SJCRH30 (cell line): ENCODE measurements at regions not wholly inside any gene's neighbourhood (a gene's known extent, or its start where the extent isn't known, plus 50 kb on each side); places are given as distances from the start of the nearest gene placed in this dataset.

Experiments
- DNase-seq, 2 experiments: peaks; one replicate each; pipeline ENCODE4 v3.0.0-alpha.2; 2015 to 2020
- H3K27ac ChIP-seq: fragments of 250-450 bp; sonication (Bioruptor Pico); 2 replicates; pipeline ENCODE4 v1.5.1; 2020; ENCODE audit warnings: mild to moderate bottlenecking, moderate library complexity
- H3K27me3 ChIP-seq: fragments of 250-450 bp; sonication (Bioruptor Pico); 2 replicates; pipeline ENCODE4 v1.5.1; 2020; ENCODE audit warnings: mild to moderate bottlenecking, moderate library complexity
- H3K36me3 ChIP-seq: fragments of 250-450 bp; sonication (Bioruptor Pico); 2 replicates; pipeline ENCODE4 v1.5.1; 2020; ENCODE audit warnings: mild to moderate bottlenecking, moderate library complexity
- H3K4me1 ChIP-seq: fragments of 250-450 bp; sonication (Bioruptor Pico); 2 replicates; pipeline ENCODE4 v1.5.1; 2020; ENCODE audit warnings: mild to moderate bottlenecking, moderate library complexity
- H3K4me3 ChIP-seq: fragments of 250-450 bp; sonication (Bioruptor Pico); 2 replicates; pipeline ENCODE4 v1.5.1; 2020; ENCODE audit warnings: mild to moderate bottlenecking, moderate library complexity
- H3K9me3 ChIP-seq: fragments of 250-450 bp; sonication (Bioruptor Pico); replicated peaks from 2 replicates; pipeline ENCODE4 v1.5.1; 2020; ENCODE audit warnings: mild to moderate bottlenecking, moderate library complexity

DNA sequence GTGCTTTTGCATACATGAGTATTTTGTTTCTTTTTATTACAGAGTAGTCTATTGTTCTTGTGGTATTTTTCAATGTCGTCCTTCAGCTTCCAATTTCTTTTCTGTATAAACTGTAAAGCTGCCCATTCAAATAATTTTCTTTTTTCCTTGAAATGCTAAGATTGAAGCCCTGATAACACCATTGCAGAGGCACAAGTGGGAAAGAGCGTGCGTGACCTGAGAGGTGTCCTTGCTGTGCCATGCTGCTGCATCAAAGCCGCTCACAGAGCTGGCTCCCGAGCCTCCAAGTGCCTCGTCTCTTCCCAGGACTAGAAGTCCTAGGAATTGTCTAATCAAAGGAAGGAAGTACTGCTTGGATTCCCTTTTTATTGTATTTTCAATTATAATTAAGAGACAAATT lies 101.9 kb upstream of the PFN2 start:
- DNase-seq = no peak
- Histone ChIP-seq H3K36me3 (no peaks in the 10 kb centered on the region), H3K4me1 (peaks cover 59% of the 10 kb centered on the region), H3K4me3 (no peak overlapping the region), H3K27ac (peak overlapping the region; percentile 99), H3K9me3 (peaks cover 13% of the 10 kb centered on the region), H3K27me3 (no peaks in the 10 kb centered on the region)

GRCh38 chr3:150070271-150070670 lies 99.6 kb upstream of the PFN2 start:
- Histone ChIP-seq H3K27me3 (no peaks in the 10 kb centered on the region), H3K27ac (peak overlapping the region; percentile 11; the same call in 1 of the 2 replicates), H3K4me3 (no peak overlapping the region), H3K9me3 (no peaks in the 10 kb centered on the region), H3K36me3 (no peaks in the 10 kb centered on the region), H3K4me1 (peaks cover 55% of the 10 kb centered on the region)
- no peak for DNase-seq

- Histone ChIP-seq H3K27me3 (no peaks in the 10 kb centered on the region), H3K4me3 (no peak overlapping the region), H3K36me3 (no peaks in the 10 kb centered on the region), H3K4me1 (peaks cover 53% of the 10 kb centered on the region), H3K9me3 (no peaks in the 10 kb centered on the region), H3K27ac (peak overlapping the region; percentile 23)
- DNase-seq = no peak
Observed at GRCh38 chr3:150069633-150070032, 98.9 kb upstream of the PFN2 start.

DNA sequence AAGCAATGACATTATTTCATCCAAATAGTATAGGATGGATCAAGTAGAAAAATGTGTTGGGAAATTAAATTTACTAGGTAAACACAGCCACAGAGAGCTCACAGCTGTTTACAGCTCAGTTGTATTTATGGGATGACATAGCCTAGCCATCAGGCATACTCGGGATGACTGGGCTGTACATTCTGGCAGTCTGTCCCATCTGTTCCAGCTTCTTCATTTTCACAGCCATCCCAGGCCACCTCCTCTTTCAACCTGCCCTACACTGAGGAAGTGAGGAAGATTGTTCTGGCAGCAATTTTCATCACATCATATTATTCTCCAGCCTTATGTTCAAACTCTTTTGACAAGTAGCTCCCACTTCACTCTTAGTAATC lies 98.4 kb upstream of the PFN2 start:
- peak overlapping the region; percentile 23 for H3K27ac ChIP-seq
- DNase-seq = peak; percentile 49 to 72

DNA sequence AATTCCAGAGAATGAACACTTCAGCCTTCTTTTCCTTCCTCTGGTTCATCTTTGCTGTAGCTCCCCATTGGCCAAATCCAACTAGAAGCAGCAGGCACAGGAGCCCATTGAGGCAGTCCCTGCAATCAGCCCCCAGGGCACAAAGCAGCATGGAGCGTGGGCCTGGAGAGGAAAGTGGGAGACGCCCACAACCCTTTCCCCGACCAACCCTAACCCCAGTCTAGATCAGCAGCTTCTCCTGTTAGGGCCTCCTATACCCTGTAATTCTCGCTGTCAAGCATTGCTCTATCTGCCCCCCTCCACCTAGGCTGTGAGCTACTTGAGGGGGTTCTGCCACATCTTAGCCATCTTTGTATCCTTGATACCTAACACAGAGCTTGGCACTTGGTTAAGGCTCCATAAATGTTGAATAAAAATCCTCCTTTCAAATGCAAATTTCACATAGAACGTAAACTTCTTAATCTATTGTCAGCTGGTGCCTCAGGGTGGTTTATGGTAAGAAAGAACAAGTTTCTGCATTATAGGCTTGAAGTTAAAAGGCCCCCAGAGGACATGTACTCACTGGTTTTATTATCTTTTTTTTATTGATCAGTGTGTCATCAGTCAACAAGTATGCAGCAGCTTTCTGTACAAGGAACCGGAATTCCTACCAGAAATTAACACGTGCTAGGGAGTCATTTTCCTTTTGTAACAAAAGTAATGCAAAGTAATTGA lies 97.9 kb upstream of the PFN2 start:
- Histone ChIP-seq H3K27ac (peak overlapping the region; percentile 23), H3K27me3 (no peaks in the 10 kb centered on the region), H3K4me3 (no peak overlapping the region), H3K36me3 (no peaks in the 10 kb centered on the region), H3K4me1 (peaks cover 49% of the 10 kb centered on the region), H3K9me3 (no peaks in the 10 kb centered on the region)
- no peak for DNase-seq

More for the DNA sequence above, 98.4 kb upstream of the PFN2 start:
- Histone ChIP-seq H3K4me1 (peaks cover 50% of the 10 kb centered on the region), H3K9me3 (no peaks in the 10 kb centered on the region), H3K36me3 (no peaks in the 10 kb centered on the region), H3K27me3 (no peaks in the 10 kb centered on the region), H3K4me3 (no peak overlapping the region)

- Histone ChIP-seq H3K27ac (no peak overlapping the region), H3K4me1 (peaks cover 45% of the 10 kb centered on the region), H3K9me3 (no peaks in the 10 kb centered on the region), H3K36me3 (no peaks in the 10 kb centered on the region), H3K27me3 (no peaks in the 10 kb centered on the region), H3K4me3 (no peak overlapping the region)
- no peak for DNase-seq
Observed at GRCh38 chr3:150067561-150067960, 96.9 kb upstream of the PFN2 start.

- peaks cover 48% of the 10 kb centered on the region for H3K4me1 ChIP-seq
- no peak overlapping the region for H3K4me3 ChIP-seq
- no peak overlapping the region for H3K27ac ChIP-seq
- no peaks in the 10 kb centered on the region for H3K9me3 ChIP-seq
- DNase-seq = no peak
- H3K27me3 ChIP-seq = no peaks in the 10 kb centered on the region
- no peaks in the 10 kb centered on the region for H3K36me3 ChIP-seq
Observed at GRCh38 chr3:150064971-150065370, 94.3 kb upstream of the PFN2 start.

GRCh38 chr3:150063237-150063636 lies 92.5 kb upstream of the PFN2 start:
- Histone ChIP-seq H3K36me3 (no peaks in the 10 kb centered on the region), H3K9me3 (no peaks in the 10 kb centered on the region), H3K27ac (no peak overlapping the region), H3K4me1 (peaks cover 30% of the 10 kb centered on the region), H3K4me3 (no peak overlapping the region), H3K27me3 (no peaks in the 10 kb centered on the region)
- no peak for DNase-seq

GRCh38 chr3:150062492-150062891 lies 91.8 kb upstream of the PFN2 start:
- H3K9me3 ChIP-seq = no peaks in the 10 kb centered on the region
- no peaks in the 10 kb centered on the region for H3K27me3 ChIP-seq
- peak in 1 of 2 experiments; percentile 58 for DNase-seq
- no peaks in the 10 kb centered on the region for H3K36me3 ChIP-seq
- H3K27ac ChIP-seq = peak overlapping the region; percentile 69
- peak overlapping the region; percentile 34 for H3K4me3 ChIP-seq
- peaks cover 30% of the 10 kb centered on the region for H3K4me1 ChIP-seq

DNA sequence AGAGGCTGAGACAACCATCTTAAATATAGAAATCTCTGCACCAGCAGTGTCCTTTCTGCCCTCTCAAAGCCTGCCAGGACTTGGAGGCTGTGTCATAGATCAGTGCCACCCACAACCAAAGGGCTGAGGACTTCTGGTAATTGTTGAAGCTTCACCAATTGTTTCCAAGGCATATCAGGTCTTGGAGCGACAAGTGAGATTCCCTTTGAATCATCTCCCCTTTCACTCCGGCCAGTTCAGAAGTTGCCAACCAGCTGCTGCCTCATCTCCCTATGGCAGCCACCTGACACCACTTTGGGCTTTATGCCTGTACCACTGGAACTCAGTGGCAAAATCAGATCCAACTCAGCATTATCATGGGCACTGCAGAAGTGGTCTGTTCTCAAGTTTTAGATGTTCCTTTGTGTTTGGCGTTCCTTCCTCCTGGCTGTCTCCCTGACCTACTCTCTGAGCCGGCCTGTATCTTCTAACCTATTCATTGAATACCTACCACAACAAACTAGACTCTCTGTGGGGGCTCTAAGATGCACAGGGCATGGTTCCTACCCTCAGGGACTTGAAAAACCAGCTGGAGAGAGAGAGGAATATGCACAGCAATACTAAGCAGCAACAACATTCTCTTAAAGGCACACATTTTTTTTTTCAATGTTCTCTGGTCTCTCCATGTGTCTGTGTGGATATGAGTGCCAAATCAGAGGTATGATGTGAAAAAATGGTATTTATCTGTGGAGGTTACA lies 90.8 kb upstream of the PFN2 start:
- Histone ChIP-seq H3K27ac (peak overlapping the region; percentile 69), H3K4me3 (no peak overlapping the region), H3K27me3 (no peaks in the 10 kb centered on the region), H3K4me1 (peaks cover 30% of the 10 kb centered on the region), H3K36me3 (no peaks in the 10 kb centered on the region), H3K9me3 (no peaks in the 10 kb centered on the region)
- peak; percentile 69 to 82 for DNase-seq

DNA sequence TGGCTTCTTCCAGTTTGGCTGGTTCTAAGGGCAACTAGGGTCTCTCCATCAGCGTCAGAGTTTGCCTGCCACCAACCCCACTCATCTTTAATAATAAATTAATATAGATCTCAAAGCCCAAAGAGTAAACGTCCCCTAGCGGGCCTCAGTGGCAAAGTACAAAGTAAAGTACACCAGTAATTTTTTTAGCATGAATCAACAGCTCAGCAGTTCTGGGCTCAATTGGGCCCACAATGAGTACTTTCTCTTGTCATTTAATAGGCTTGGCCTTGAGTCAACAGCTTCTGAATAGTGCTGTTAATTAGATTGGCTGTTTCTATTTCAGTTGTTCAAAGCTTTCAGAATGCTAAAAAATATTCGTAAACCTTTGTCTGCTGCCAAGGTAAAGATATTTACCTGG lies 89.0 kb upstream of the PFN2 start:
- Histone ChIP-seq H3K36me3 (no peaks in the 10 kb centered on the region), H3K27ac (no peak overlapping the region), H3K27me3 (no peaks in the 10 kb centered on the region), H3K4me3 (no peak overlapping the region), H3K9me3 (no peaks in the 10 kb centered on the region), H3K4me1 (peaks cover 30% of the 10 kb centered on the region)
- DNase-seq = no peak

GRCh38 chr3:150059241-150059640 lies 88.5 kb upstream of the PFN2 start:
- no peak for DNase-seq
- no peaks in the 10 kb centered on the region for H3K36me3 ChIP-seq
- H3K9me3 ChIP-seq = no peaks in the 10 kb centered on the region
- no peaks in the 10 kb centered on the region for H3K27me3 ChIP-seq
- H3K4me3 ChIP-seq = no peak overlapping the region
- no peak overlapping the region for H3K27ac ChIP-seq
- H3K4me1 ChIP-seq = peaks cover 30% of the 10 kb centered on the region

DNA sequence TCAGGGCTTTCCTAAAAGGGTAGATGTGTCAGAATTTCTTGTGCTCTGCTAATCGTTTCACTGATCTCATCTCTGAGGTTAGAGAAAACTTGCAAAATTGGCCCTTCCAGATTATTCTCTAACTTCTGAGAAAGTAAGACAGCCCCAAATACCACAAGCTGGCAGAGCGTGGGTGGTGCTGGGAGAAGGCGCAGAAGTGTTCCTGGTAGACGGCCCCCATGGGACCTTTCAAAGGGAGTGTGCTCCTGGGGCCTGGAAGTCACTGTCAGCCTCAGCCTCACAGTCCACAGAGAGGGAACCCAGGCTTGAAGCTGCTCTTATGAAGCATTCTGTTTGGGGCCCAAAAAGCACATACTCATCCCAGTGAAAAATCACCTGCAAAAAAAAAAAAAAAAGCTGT lies 86.5 kb upstream of the PFN2 start:
- no peak overlapping the region for H3K27ac ChIP-seq
- H3K36me3 ChIP-seq = no peaks in the 10 kb centered on the region
- peaks cover 15% of the 10 kb centered on the region for H3K4me1 ChIP-seq
- no peak overlapping the region for H3K4me3 ChIP-seq
- DNase-seq = no peak
- H3K9me3 ChIP-seq = no peaks in the 10 kb centered on the region
- H3K27me3 ChIP-seq = no peaks in the 10 kb centered on the region

DNA sequence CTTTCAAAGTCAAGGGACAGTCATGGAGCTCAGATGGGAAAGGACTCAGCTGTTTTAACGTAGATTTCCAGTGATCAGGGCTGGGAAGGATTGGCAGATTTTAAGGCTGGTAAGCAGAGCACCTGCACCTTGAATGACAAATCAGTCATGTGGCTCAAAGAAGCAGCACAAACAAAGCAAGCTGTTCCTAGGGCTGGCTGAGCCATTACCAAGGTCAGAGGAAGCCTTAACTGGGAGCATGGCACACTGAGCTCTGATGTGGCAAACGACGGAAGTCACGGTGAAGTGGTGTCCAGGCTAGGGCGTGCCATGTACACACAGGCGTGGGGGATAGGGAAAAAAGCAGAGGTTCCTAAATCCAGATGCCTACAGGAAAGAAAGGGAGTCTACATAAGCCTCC lies 84.6 kb upstream of the PFN2 start:
- H3K9me3 ChIP-seq = no peaks in the 10 kb centered on the region
- H3K4me1 ChIP-seq = no peaks in the 10 kb centered on the region
- H3K4me3 ChIP-seq = no peak overlapping the region
- no peak for DNase-seq
- no peaks in the 10 kb centered on the region for H3K27me3 ChIP-seq
- no peaks in the 10 kb centered on the region for H3K36me3 ChIP-seq
- no peak overlapping the region for H3K27ac ChIP-seq

DNA sequence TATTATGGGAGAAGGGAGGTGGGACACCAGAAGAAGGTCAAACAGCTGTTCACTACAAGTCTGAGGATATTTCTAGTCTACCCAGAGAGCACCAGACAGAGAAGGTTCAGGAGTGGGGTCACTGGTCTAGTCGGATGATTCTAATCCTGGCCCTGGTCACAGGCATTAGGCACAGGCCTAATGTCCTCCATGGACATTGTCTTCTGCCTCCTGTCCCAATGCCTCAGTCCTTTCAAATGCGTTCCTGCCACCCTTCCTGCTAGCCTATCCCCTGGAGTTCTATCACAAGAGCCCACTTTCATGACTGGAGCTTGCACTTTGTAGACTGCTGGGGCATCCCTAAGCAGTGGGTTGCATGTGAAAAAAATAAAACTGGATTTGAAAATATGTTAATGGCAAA lies 83.9 kb upstream of the PFN2 start:
- Histone ChIP-seq H3K4me1 (no peaks in the 10 kb centered on the region), H3K9me3 (no peaks in the 10 kb centered on the region), H3K27me3 (no peaks in the 10 kb centered on the region), H3K27ac (no peak overlapping the region), H3K4me3 (no peak overlapping the region), H3K36me3 (no peaks in the 10 kb centered on the region)
- no peak for DNase-seq

DNA sequence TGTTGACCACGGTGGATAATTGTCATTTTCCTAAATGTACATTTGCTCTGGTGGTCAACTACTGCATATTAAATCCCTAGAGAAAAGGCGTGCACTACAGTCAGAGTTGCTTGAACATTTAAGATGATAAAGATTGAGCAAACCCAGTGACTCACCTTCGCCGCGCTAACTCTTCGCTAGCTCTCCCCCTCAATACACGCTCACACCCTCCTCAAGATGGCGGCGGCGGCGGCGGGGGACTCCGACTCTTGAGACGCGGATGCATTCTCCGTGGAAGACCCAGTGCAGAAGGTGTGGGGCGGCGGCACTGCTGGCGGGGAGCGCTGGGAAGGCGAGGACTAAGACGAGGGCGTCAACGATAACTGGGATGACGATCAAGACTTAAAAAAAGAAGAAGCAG lies 79.8 kb upstream of the PFN2 start:
- Histone ChIP-seq H3K4me3 (no peak overlapping the region), H3K4me1 (no peaks in the 10 kb centered on the region), H3K36me3 (no peaks in the 10 kb centered on the region), H3K27ac (no peak overlapping the region), H3K27me3 (no peaks in the 10 kb centered on the region), H3K9me3 (no peaks in the 10 kb centered on the region)
- no peak for DNase-seq
